ENCODE measurements at regions not wholly inside any gene's neighbourhood (a gene's known extent, or its start where the extent isn't known, plus 50 kb on each side); places are given as distances from the start of the nearest gene placed in this dataset.

DNA sequence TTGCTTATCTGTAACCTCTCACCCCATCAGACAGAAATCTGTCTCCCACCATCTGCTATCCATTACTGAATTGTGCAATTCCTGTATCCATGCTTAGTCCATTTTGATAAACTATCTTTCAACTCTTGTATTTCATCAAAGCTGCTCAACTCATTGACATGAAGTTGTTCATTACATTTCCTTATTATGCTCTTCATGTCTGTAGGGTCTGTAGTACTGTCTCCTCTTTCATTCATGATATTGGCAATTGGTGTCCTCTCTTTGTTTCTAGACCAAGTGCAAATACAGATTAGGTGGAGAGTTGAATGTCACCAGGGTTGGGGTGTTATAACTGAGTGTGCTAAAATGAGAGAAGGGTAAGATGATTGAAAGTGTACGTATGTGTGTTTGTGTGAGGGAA lies 69.2 kb upstream of the ADRA2C start:
- Mint-ChIP-seq H3K9me3 (ENCODE audit: unreplicated experiment) (no peaks in the 10 kb centered on the region), H3K36me3 (ENCODE audit: insufficient read depth, unreplicated experiment) (no peaks in the 10 kb centered on the region), H3K4me1 (ENCODE audit: low read depth, unreplicated experiment) (no peaks in the 10 kb centered on the region), H3K27ac (ENCODE audit: unreplicated experiment) (no peak overlapping the region), H3K4me3 (ENCODE audit: unreplicated experiment) (no peak overlapping the region), H3K27me3 (ENCODE audit: insufficient read depth, unreplicated experiment) (peaks cover 8% of the 10 kb centered on the region)
- no peak for TF ChIP-seq CTCF (IDR thresholded peaks at IDR 0.05; ENCODE audit: insufficient read depth in 1 of 2, low read depth in 1 of 2, low read length in 1 of 2, severe bottlenecking in 1 of 2, unreplicated experiment in 1 of 2)
- H3K36me3 ChIP-seq (ENCODE audit: control insufficient read depth, insufficient read depth, low read length): no peaks in the 10 kb centered on the region
- intact Hi-C loops (cut with micrococcal nuclease; ENCODE audit: unreplicated experiment): no loop called here
- no peaks in the 10 kb centered on the region for H3K27me3 ChIP-seq (replicated peaks; ENCODE audit: control insufficient read depth, insufficient read depth, low read length)
- no peak overlapping the region for H3K4me3 ChIP-seq (ENCODE audit: low read depth, low read length)
- peaks cover 7% of the 10 kb centered on the region; the same call in 1 of the 2 replicates for H3K9me3 ChIP-seq
- BruUV-seq (replicated peaks): no TSS peak
- CTCF ChIA-PET: no interaction called here
- DNase-seq: no peak
- POLR2A ChIA-PET: no interaction called here
- no peaks in the 10 kb centered on the region for H3K4me1 ChIP-seq

- no TSS peak for BruUV-seq (replicated peaks)
- intact Hi-C loops (cut with micrococcal nuclease; ENCODE audit: unreplicated experiment): no loop called here
- Histone ChIP-seq H3K4me1 (no peaks in the 10 kb centered on the region), H3K9me3 (peaks cover 5% of the 10 kb centered on the region; the same call in 1 of the 2 replicates), H3K27me3 (replicated peaks; ENCODE audit: control insufficient read depth, insufficient read depth, low read length) (no peaks in the 10 kb centered on the region), H3K36me3 (ENCODE audit: control insufficient read depth, insufficient read depth, low read length) (no peaks in the 10 kb centered on the region), H3K4me3 (ENCODE audit: low read depth, low read length) (no peak overlapping the region)
- H3K4me1 Mint-ChIP-seq (ENCODE audit: low read depth, unreplicated experiment): no peaks in the 10 kb centered on the region
- ChIA-PET CTCF (no interaction called here), POLR2A (no interaction called here)
- no peak overlapping the region for H3K27ac Mint-ChIP-seq (ENCODE audit: unreplicated experiment)
- no peaks in the 10 kb centered on the region for H3K36me3 Mint-ChIP-seq (ENCODE audit: insufficient read depth, unreplicated experiment)
- no peak for DNase-seq
- H3K4me3 Mint-ChIP-seq (ENCODE audit: unreplicated experiment): no peak overlapping the region
- TF ChIP-seq CTCF (IDR thresholded peaks at IDR 0.05; ENCODE audit: insufficient read depth in 1 of 2, low read depth in 1 of 2, low read length in 1 of 2, severe bottlenecking in 1 of 2, unreplicated experiment in 1 of 2): no peak
- peaks cover 6% of the 10 kb centered on the region for H3K27me3 Mint-ChIP-seq (ENCODE audit: insufficient read depth, unreplicated experiment)
- H3K9me3 Mint-ChIP-seq (ENCODE audit: unreplicated experiment): no peaks in the 10 kb centered on the region
Observed at GRCh38 chr4:3690551-3691152, 75.5 kb upstream of the ADRA2C start.

- no peaks in the 10 kb centered on the region for H3K9me3 Mint-ChIP-seq (ENCODE audit: unreplicated experiment)
- no peak overlapping the region for H3K4me3 Mint-ChIP-seq (ENCODE audit: unreplicated experiment)
- no TSS peak for BruUV-seq (replicated peaks)
- H3K4me3 ChIP-seq (ENCODE audit: low read depth, low read length): no peak overlapping the region
- intact Hi-C loops (cut with micrococcal nuclease; ENCODE audit: unreplicated experiment): no loop called here
- ChIA-PET POLR2A (no interaction called here), CTCF (no interaction called here)
- H3K27ac Mint-ChIP-seq (ENCODE audit: unreplicated experiment): no peak overlapping the region
- H3K27me3 ChIP-seq (replicated peaks; ENCODE audit: control insufficient read depth, insufficient read depth, low read length): no peaks in the 10 kb centered on the region
- no peaks in the 10 kb centered on the region for H3K9me3 ChIP-seq
- no peaks in the 10 kb centered on the region for H3K36me3 Mint-ChIP-seq (ENCODE audit: insufficient read depth, unreplicated experiment)
- no peak for DNase-seq
- no peak for TF ChIP-seq CTCF (IDR thresholded peaks at IDR 0.05; ENCODE audit: insufficient read depth in 1 of 2, low read depth in 1 of 2, low read length in 1 of 2, severe bottlenecking in 1 of 2, unreplicated experiment in 1 of 2)
- no peaks in the 10 kb centered on the region for H3K36me3 ChIP-seq (ENCODE audit: control insufficient read depth, insufficient read depth, low read length)
- peaks cover 4% of the 10 kb centered on the region for H3K27me3 Mint-ChIP-seq (ENCODE audit: insufficient read depth, unreplicated experiment)
- no peaks in the 10 kb centered on the region for H3K4me1 Mint-ChIP-seq (ENCODE audit: low read depth, unreplicated experiment)
- H3K4me1 ChIP-seq: no peaks in the 10 kb centered on the region
Observed at GRCh38 chr4:3689576-3690550, 76.3 kb upstream of the ADRA2C start.
